ENCODE measurements at regions not wholly inside any gene's neighbourhood (a gene's known extent, or its start where the extent isn't known, plus 50 kb on each side); places are given as distances from the start of the nearest gene placed in this dataset.

- TF ChIP-seq SUZ12 (IDR thresholded peaks at IDR 0.05; ENCODE audit: extremely low read depth, insufficient read depth, insufficient read length) (no peak), YY1 (IDR thresholded peaks at IDR 0.05; ENCODE audit: insufficient read depth, insufficient read length) (no peak), ZNF274 (IDR thresholded peaks at IDR 0.05; ENCODE audit: low read depth, low read length) (no peak)
- H3K36me3 ChIP-seq (ENCODE audit: insufficient read depth, insufficient read length, low read length) = no peaks in the 10 kb centered on the region
- no peak for DNase-seq (ENCODE audit: low read depth, low spot score)
- H3K4me1 ChIP-seq (ENCODE audit: insufficient read depth, insufficient read length) = no peaks in the 10 kb centered on the region
- no peaks in the 10 kb centered on the region for H3K9me3 ChIP-seq (ENCODE audit: insufficient read depth, low read length)
- H3K4me3 ChIP-seq (ENCODE audit: insufficient read length, low read depth) = no peak overlapping the region
- H3K27me3 ChIP-seq (ENCODE audit: insufficient read depth, insufficient read length) = no peaks in the 10 kb centered on the region
- no peak overlapping the region for H3K9ac ChIP-seq (ENCODE audit: insufficient read length, low read depth)
Measured at GRCh38 chr1:81410351-81410750, 390.4 kb upstream of the ADGRL2 start.

DNA sequence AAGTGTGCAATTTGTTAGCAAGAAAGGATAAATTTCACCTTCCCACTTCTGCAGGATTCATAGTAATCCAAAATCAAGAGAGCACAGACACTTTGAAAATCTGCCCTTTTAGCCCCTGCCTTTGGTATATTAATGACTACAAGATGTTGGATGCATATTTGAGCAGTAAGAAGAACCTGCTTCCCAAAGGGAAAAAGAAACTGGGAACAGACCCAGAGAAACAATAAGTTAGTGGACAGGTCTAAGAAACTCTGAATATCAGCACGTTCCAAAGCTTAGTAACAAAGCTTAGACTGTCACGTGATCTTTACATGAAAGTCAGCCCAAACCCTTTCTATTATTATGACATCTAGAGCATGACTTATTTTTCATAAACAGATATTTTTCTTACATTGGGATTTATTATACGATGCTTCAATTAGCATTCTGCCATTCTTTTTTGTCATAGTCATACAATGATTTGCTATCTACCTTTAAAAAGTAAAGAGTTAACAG is 390.9 kb upstream of the ADGRL2 start:
- no peak for DNase-seq (ENCODE audit: low read depth, low spot score)
- H3K36me3 ChIP-seq (ENCODE audit: insufficient read depth, insufficient read length, low read length) = no peaks in the 10 kb centered on the region
- H3K9ac ChIP-seq (ENCODE audit: insufficient read length, low read depth) = no peak overlapping the region
- no peaks in the 10 kb centered on the region for H3K4me1 ChIP-seq (ENCODE audit: insufficient read depth, insufficient read length)
- TF ChIP-seq ZNF274 (IDR thresholded peaks at IDR 0.05; ENCODE audit: low read depth, low read length) (no peak), SUZ12 (IDR thresholded peaks at IDR 0.05; ENCODE audit: extremely low read depth, insufficient read depth, insufficient read length) (no peak), YY1 (IDR thresholded peaks at IDR 0.05; ENCODE audit: insufficient read depth, insufficient read length) (no peak)
- no peaks in the 10 kb centered on the region for H3K27me3 ChIP-seq (ENCODE audit: insufficient read depth, insufficient read length)
- no peaks in the 10 kb centered on the region for H3K9me3 ChIP-seq (ENCODE audit: insufficient read depth, low read length)
- H3K4me3 ChIP-seq (ENCODE audit: insufficient read length, low read depth) = no peak overlapping the region

GRCh38 chr1:81409262-81409661 is 391.5 kb upstream of the ADGRL2 start:
- H3K36me3 ChIP-seq (ENCODE audit: insufficient read depth, insufficient read length, low read length) = no peaks in the 10 kb centered on the region
- H3K9ac ChIP-seq (ENCODE audit: insufficient read length, low read depth) = no peak overlapping the region
- no peak for DNase-seq (ENCODE audit: low read depth, low spot score)
- TF ChIP-seq YY1 (IDR thresholded peaks at IDR 0.05; ENCODE audit: insufficient read depth, insufficient read length) = no peak
- no peak for TF ChIP-seq ZNF274 (IDR thresholded peaks at IDR 0.05; ENCODE audit: low read depth, low read length)
- no peak for TF ChIP-seq SUZ12 (IDR thresholded peaks at IDR 0.05; ENCODE audit: extremely low read depth, insufficient read depth, insufficient read length)
- no peaks in the 10 kb centered on the region for H3K4me1 ChIP-seq (ENCODE audit: insufficient read depth, insufficient read length)
- no peak overlapping the region for H3K4me3 ChIP-seq (ENCODE audit: insufficient read length, low read depth)
- no peaks in the 10 kb centered on the region for H3K27me3 ChIP-seq (ENCODE audit: insufficient read depth, insufficient read length)
- H3K9me3 ChIP-seq (ENCODE audit: insufficient read depth, low read length) = no peaks in the 10 kb centered on the region

DNA sequence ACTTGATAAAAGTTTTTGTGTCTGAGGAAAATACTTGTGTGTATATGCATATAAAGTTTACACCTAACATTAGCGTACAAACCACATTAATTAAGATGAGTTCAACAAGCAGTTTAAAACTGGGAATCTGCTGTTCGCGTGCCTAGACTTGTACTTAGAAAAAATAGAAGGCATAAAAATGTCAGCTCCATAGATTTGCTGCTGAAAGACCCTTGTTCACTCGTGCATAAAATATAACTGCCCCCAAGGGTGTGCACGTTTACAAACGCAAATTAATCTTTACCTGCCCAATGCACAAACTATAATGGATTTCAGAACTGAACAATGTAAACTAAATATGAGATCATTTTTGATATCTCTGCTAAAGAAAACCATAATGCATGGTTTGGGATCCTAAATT is 392.3 kb upstream of the ADGRL2 start:
- H3K9ac ChIP-seq (ENCODE audit: insufficient read length, low read depth) = no peak overlapping the region
- H3K4me3 ChIP-seq (ENCODE audit: insufficient read length, low read depth) = no peak overlapping the region
- H3K36me3 ChIP-seq (ENCODE audit: insufficient read depth, insufficient read length, low read length) = no peaks in the 10 kb centered on the region
- no peaks in the 10 kb centered on the region for H3K9me3 ChIP-seq (ENCODE audit: insufficient read depth, low read length)
- DNase-seq (ENCODE audit: low read depth, low spot score) = no peak
- no peaks in the 10 kb centered on the region for H3K4me1 ChIP-seq (ENCODE audit: insufficient read depth, insufficient read length)
- no peaks in the 10 kb centered on the region for H3K27me3 ChIP-seq (ENCODE audit: insufficient read depth, insufficient read length)
- TF ChIP-seq YY1 (IDR thresholded peaks at IDR 0.05; ENCODE audit: insufficient read depth, insufficient read length) = no peak
- TF ChIP-seq SUZ12 (IDR thresholded peaks at IDR 0.05; ENCODE audit: extremely low read depth, insufficient read depth, insufficient read length) = no peak

DNA sequence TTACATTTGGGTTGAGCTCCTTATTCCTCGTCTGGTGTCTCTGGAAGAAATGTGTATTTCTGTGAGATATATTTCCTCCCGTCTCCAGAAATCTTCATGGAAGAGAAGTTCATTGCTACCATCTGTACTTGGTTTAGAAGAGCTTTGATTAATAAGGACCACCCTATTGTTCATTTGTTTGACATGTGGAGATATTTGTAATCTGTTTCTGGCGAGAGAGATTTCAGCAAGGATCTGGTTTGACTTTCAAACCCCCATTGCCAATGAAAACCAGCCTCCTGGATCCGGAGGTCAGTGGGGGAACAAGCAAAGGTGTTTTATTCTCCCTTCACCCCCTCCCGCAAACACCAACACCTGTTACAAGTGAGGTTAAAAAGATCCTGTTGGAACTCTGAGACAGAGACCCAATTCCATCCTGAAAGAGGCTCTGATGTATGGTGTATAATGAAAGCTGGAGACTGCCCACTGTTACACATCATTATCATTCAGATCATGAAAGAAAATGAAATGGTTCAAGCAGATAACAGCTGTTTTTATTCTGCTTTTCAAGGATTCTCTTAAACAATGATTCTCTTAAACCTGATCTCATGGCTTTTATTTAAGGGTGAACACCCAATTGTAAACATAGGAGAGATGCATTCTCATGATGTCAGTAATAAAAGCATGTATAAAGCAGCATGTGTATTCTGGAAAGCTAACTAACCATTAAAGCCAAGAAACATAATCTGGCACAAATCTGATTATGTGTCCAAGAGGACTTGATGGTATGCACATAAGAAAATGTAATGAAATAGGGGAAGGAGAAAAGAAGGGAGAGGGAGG is 393.5 kb upstream of the ADGRL2 start:
- no peaks in the 10 kb centered on the region for H3K4me1 ChIP-seq (ENCODE audit: insufficient read depth, insufficient read length)
- no peak overlapping the region for H3K4me3 ChIP-seq (ENCODE audit: insufficient read length, low read depth)
- H3K27me3 ChIP-seq (ENCODE audit: insufficient read depth, insufficient read length) = no peaks in the 10 kb centered on the region
- no peak for DNase-seq (ENCODE audit: low read depth, low spot score)
- no peaks in the 10 kb centered on the region for H3K9me3 ChIP-seq (ENCODE audit: insufficient read depth, low read length)
- H3K9ac ChIP-seq (ENCODE audit: insufficient read length, low read depth) = no peak overlapping the region
- TF ChIP-seq ZNF274 (IDR thresholded peaks at IDR 0.05; ENCODE audit: low read depth, low read length) (no peak), SUZ12 (IDR thresholded peaks at IDR 0.05; ENCODE audit: extremely low read depth, insufficient read depth, insufficient read length) (no peak), YY1 (IDR thresholded peaks at IDR 0.05; ENCODE audit: insufficient read depth, insufficient read length) (no peak)
- no peaks in the 10 kb centered on the region for H3K36me3 ChIP-seq (ENCODE audit: insufficient read depth, insufficient read length, low read length)

DNA sequence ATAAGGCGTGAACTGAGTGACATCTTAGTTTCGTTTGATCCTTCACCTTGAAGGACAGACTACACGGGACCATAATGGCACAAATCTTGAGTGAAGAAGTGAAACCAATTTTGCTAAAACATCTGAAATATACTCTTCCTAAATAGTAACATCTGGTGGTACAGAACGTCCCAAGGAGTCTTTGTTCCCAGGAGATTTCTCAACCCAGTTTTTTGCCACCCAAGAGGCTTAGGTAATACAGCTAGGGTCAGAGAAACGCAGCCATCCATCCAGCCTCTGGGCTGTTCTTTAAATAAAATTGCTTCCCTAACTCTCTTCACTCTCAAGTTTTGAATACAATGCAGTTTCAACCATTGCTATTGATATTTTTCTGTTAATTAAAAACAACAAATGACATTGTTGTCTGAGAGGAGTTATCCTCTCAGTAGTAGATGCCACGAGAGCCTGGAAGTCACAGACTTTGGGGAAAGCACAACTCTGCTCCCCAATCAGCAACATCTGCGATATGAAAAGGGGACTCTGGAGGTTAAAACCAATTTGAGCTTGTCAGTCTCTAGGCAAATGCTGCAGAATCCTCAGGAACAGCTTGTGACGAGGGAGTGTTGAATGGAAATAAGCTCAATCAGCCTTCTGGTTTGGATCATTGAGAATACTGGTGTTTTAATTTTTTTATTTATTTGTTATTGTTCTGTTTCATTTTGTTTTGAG is 394.3 kb upstream of the ADGRL2 start:
- Histone ChIP-seq H3K27me3 (ENCODE audit: insufficient read depth, insufficient read length) (no peaks in the 10 kb centered on the region), H3K9ac (ENCODE audit: insufficient read length, low read depth) (no peak overlapping the region), H3K9me3 (ENCODE audit: insufficient read depth, low read length) (no peaks in the 10 kb centered on the region), H3K4me3 (ENCODE audit: insufficient read length, low read depth) (no peak overlapping the region), H3K4me1 (ENCODE audit: insufficient read depth, insufficient read length) (no peaks in the 10 kb centered on the region), H3K36me3 (ENCODE audit: insufficient read depth, insufficient read length, low read length) (no peaks in the 10 kb centered on the region)
- no peak for DNase-seq (ENCODE audit: low read depth, low spot score)
- TF ChIP-seq YY1 (IDR thresholded peaks at IDR 0.05; ENCODE audit: insufficient read depth, insufficient read length) (no peak), SUZ12 (IDR thresholded peaks at IDR 0.05; ENCODE audit: extremely low read depth, insufficient read depth, insufficient read length) (no peak), ZNF274 (IDR thresholded peaks at IDR 0.05; ENCODE audit: low read depth, low read length) (no peak)

DNA sequence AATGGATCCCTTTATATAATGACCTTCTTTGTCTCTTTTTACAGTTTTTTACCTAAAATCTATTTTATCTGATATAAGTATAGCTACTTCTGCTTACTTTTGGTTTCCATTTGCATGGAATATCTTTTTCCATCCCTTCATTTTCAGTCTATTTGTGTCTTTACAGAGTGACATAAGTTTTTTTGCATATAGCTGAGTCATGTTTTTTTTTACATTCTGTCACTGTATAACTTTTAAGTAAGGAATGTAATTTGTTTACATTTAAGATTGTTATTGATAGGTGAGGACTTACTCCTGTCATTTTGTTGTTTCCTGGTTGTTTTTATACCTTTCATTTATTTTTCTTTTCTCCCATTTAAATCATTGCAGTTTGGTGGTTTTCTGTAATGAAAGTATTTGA is 402.7 kb upstream of the ADGRL2 start:
- Histone ChIP-seq H3K9ac (ENCODE audit: insufficient read length, low read depth) (no peak overlapping the region), H3K36me3 (ENCODE audit: insufficient read depth, insufficient read length, low read length) (no peaks in the 10 kb centered on the region), H3K27me3 (ENCODE audit: insufficient read depth, insufficient read length) (no peaks in the 10 kb centered on the region), H3K9me3 (ENCODE audit: insufficient read depth, low read length) (no peaks in the 10 kb centered on the region), H3K4me1 (ENCODE audit: insufficient read depth, insufficient read length) (no peaks in the 10 kb centered on the region), H3K4me3 (ENCODE audit: insufficient read length, low read depth) (no peak overlapping the region)
- DNase-seq (ENCODE audit: low read depth, low spot score) = no peak
- TF ChIP-seq YY1 (IDR thresholded peaks at IDR 0.05; ENCODE audit: insufficient read depth, insufficient read length) (no peak), ZNF274 (IDR thresholded peaks at IDR 0.05; ENCODE audit: low read depth, low read length) (no peak)
